HEK293T (cell line): ENCODE measurements at regions not wholly inside any gene's neighbourhood (a gene's known extent, or its start where the extent isn't known, plus 50 kb on each side); places are given as distances from the start of the nearest gene placed in this dataset.

ENCODE experiments used
- BHLHE40 ChIP-seq: fragments of 450-650 bp; IDR thresholded peaks from 2 replicates; pipeline ENCODE4 v1.6.1; 2016; ENCODE audit warnings: mild to moderate bottlenecking, moderate library complexity, borderline replicate concordance
- CTBP1 ChIP-seq: fragments of 450-650 bp; IDR thresholded peaks from 2 replicates; pipeline ENCODE4 v1.6.1; 2016; ENCODE audit warnings: borderline replicate concordance
- ELF4 ChIP-seq: fragments of 450-650 bp; IDR thresholded peaks from 2 replicates; pipeline ENCODE4 v1.6.1; 2017; ENCODE audit warnings: antibody characterized with exemption
- TARDBP ChIP-seq: fragments of 450-650 bp; IDR thresholded peaks from 2 replicates; pipeline ENCODE4 v1.6.1; 2016
- ZNF384 ChIP-seq: fragments of 450-650 bp; IDR thresholded peaks from 2 replicates; pipeline ENCODE4 v1.6.1; 2016

DNA sequence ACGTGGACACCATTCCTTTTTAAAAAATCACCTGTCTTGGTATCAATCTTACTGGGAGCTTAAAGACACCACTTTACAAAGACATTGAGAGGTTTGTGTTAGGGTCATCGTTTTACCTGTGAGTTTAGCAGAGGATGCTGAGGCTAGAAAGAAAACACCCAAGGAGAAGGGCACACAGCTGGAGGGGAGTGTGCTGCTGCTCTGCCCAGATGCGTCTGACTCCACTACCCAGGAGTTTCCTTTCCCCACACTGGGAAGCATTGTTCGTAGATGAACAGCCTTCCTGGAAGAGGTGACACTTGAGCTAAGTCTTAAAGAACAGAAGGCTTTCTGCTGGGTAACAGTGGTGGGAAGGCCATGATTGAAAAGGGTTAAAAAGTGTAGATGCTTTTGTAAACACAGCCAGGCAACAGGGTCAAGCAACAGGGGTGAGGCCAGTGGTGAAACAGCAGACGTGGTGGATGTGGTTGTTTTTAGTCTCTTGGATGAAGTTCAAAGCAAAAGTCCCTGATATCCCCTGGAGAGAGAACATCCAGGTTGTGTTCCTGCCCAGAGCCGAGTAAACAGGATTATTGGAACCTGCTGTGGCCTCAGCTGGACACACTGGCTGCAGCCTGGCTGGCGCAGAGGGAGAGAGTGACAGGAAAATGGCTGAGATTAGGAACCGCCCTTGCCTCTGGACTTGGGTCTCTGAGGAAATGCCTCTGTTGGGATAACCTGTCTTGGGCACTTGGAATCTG, 198.6 kb upstream of the JUN start:
- TF ChIP-seq ELF4 (no peak), ZNF384 (no peak), CTBP1 (no peak), TARDBP (no peak), BHLHE40 (no peak)
